ENCODE measurements at regions not wholly inside any gene's neighbourhood (a gene's known extent, or its start where the extent isn't known, plus 50 kb on each side); places are given as distances from the start of the nearest gene placed in this dataset.

- TF ChIP-seq CTCF (IDR thresholded peaks at IDR 0.05): no peak
Observed at GRCh38 chr10:124168991-124169802, 75.8 kb upstream of the CHST15 start.

GRCh38 chr10:124168581-124168980 is 75.2 kb upstream of the CHST15 start:
- no peak for TF ChIP-seq CTCF (IDR thresholded peaks at IDR 0.05)

GRCh38 chr10:124166431-124167125 is 73.2 kb upstream of the CHST15 start:
- no peak for TF ChIP-seq CTCF (IDR thresholded peaks at IDR 0.05)

GRCh38 chr10:124165827-124166226 is 72.4 kb upstream of the CHST15 start:
- no peak for TF ChIP-seq CTCF (IDR thresholded peaks at IDR 0.05)

GRCh38 chr10:124165311-124165710 is 71.9 kb upstream of the CHST15 start:
- no peak for TF ChIP-seq CTCF (IDR thresholded peaks at IDR 0.05)

- TF ChIP-seq CTCF (IDR thresholded peaks at IDR 0.05): no peak
Observed at GRCh38 chr10:124164264-124164663, 70.9 kb upstream of the CHST15 start.

- no peak for TF ChIP-seq CTCF (IDR thresholded peaks at IDR 0.05)
Observed at GRCh38 chr10:124162774-124163354, 69.5 kb upstream of the CHST15 start.
